ENCODE measurements at regions not wholly inside any gene's neighbourhood (a gene's known extent, or its start where the extent isn't known, plus 50 kb on each side); places are given as distances from the start of the nearest gene placed in this dataset.

DNA sequence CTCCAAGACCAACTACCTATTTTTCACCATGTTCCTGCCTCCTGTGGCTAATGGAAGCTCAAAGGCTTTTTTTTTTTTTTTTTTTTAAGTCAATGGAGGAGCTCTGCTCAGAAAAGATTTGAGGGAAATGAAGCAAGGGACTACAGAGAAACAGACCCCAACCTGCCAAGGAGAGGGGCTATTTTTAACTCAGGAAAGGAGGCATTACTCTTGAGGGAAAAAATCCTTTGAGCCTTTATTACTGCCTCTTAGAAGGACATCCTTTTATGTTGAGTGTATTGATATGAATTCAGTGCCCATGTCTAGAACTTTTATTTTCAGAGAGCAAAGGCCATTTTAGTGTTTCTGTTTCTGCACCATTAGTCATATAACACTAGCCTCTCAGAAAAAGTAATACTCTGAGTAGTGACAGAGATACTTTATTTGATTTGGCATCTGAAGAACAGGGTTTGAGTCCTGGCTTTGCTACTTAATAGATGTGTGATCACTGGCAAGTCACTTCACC, 68.1 kb upstream of the PCDH8 start:
- no peak overlapping the region for H2AFZ ChIP-seq (ENCODE audit: low read depth, low read length)
- CTCF ChIA-PET (ENCODE audit: low intra/inter-chr PET ratio): no interaction called here
- no peaks in the 10 kb centered on the region for H3K4me1 ChIP-seq (replicated peaks in 1 of 2; ENCODE audit: control insufficient read depth in 2 of 2, insufficient read depth in 2 of 2, low read length in 2 of 2)
- no peak overlapping the region for H3K9ac ChIP-seq (ENCODE audit: insufficient read depth in 1 of 2, low read depth in 2 of 2, low read length in 2 of 2)
- no peaks in the 10 kb centered on the region for H3K9me1 ChIP-seq (ENCODE audit: control insufficient read depth, insufficient read depth, low read length)
- no peak for DNase-seq (ENCODE audit: extremely low read depth in 1 of 4, low spot score in 3 of 4)
- no peaks in the 10 kb centered on the region for H3K79me2 ChIP-seq (ENCODE audit: control insufficient read depth, insufficient read depth, low read length)
- H3K4me3 ChIP-seq: no peak overlapping the region
- H3K9me3 ChIP-seq (replicated peaks; ENCODE audit: control insufficient read depth, insufficient read depth, low read depth, low read length): no peaks in the 10 kb centered on the region
- POLR2A ChIA-PET: no interaction called here
- H4K20me1 ChIP-seq (replicated peaks; ENCODE audit: control insufficient read depth, insufficient read depth, low read length): no peaks in the 10 kb centered on the region
- no TSS peak for BruUV-seq (replicated peaks)
- TF ChIP-seq CHCHD3 (CRISPR knock-in tag; IDR thresholded peaks at IDR 0.05): no peak
- TF ChIP-seq PCBP1 (IDR thresholded peaks at IDR 0.05; ENCODE audit: low read depth, low read length, poor library complexity, severe bottlenecking): no peak
- TF ChIP-seq GABPB2 (CRISPR knock-in tag; conservative IDR thresholded peaks at IDR 0.05): no peak
- TF ChIP-seq, protein P1, sequence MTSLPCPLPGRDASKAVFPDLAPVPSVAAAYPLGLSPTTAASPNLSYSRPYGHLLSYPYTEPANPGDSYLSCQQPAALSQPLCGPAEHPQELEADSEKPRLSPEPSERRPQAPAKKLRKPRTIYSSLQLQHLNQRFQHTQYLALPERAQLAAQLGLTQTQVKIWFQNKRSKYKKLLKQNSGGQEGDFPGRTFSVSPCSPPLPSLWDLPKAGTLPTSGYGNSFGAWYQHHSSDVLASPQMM (CRISPR knock-in tag; IDR thresholded peaks at IDR 0.05): no peak
- TF ChIP-seq, protein P2, sequence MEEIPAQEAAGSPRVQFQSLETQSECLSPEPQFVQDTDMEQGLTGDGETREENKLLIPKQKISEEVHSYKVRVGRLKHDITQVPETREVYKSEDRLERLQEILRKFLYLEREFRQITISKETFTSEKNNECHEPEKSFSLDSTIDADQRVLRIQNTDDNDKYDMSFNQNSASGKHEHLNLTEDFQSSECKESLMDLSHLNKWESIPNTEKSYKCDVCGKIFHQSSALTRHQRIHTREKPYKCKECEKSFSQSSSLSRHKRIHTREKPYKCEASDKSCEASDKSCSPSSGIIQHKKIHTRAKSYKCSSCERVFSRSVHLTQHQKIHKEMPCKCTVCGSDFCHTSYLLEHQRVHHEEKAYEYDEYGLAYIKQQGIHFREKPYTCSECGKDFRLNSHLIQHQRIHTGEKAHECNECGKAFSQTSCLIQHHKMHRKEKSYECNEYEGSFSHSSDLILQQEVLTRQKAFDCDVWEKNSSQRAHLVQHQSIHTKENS (CRISPR knock-in tag; IDR thresholded peaks at IDR 0.05): no peak
- no peak for TF ChIP-seq NONO (IDR thresholded peaks at IDR 0.05; ENCODE audit: low read depth in 2 of 2, low read length in 1 of 2)
- no peak for TF ChIP-seq SRSF7 (optimal IDR thresholded peaks at IDR 0.05; ENCODE audit: low read depth, low read length)
- TF ChIP-seq EGR1 (conservative IDR thresholded peaks at IDR 0.05): no peak
- TF ChIP-seq, protein P3, sequence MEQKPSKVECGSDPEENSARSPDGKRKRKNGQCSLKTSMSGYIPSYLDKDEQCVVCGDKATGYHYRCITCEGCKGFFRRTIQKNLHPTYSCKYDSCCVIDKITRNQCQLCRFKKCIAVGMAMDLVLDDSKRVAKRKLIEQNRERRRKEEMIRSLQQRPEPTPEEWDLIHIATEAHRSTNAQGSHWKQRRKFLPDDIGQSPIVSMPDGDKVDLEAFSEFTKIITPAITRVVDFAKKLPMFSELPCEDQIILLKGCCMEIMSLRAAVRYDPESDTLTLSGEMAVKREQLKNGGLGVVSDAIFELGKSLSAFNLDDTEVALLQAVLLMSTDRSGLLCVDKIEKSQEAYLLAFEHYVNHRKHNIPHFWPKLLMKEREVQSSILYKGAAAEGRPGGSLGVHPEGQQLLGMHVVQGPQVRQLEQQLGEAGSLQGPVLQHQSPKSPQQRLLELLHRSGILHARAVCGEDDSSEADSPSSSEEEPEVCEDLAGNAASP (IDR thresholded peaks at IDR 0.05): no peak
- TF ChIP-seq, protein P4, sequence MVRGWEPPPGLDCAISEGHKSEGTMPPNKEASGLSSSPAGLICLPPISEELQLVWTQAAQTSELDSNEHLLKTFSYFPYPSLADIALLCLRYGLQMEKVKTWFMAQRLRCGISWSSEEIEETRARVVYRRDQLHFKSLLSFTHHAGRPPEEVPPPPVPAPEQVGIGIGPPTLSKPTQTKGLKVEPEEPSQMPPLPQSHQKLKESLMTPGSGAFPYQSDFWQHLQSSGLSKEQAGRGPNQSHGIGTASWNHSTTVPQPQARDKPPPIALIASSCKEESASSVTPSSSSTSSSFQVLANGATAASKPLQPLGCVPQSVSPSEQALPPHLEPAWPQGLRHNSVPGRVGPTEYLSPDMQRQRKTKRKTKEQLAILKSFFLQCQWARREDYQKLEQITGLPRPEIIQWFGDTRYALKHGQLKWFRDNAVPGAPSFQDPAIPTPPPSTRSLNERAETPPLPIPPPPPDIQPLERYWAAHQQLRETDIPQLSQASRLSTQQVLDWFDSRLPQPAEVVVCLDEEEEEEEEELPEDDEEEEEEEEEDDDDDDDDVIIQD (CRISPR knock-in tag; IDR thresholded peaks at IDR 0.05): no peak
- TF ChIP-seq, protein P5, sequence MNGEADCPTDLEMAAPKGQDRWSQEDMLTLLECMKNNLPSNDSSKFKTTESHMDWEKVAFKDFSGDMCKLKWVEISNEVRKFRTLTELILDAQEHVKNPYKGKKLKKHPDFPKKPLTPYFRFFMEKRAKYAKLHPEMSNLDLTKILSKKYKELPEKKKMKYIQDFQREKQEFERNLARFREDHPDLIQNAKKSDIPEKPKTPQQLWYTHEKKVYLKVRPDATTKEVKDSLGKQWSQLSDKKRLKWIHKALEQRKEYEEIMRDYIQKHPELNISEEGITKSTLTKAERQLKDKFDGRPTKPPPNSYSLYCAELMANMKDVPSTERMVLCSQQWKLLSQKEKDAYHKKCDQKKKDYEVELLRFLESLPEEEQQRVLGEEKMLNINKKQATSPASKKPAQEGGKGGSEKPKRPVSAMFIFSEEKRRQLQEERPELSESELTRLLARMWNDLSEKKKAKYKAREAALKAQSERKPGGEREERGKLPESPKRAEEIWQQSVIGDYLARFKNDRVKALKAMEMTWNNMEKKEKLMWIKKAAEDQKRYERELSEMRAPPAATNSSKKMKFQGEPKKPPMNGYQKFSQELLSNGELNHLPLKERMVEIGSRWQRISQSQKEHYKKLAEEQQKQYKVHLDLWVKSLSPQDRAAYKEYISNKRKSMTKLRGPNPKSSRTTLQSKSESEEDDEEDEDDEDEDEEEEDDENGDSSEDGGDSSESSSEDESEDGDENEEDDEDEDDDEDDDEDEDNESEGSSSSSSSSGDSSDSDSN (IDR thresholded peaks at IDR 0.05; ENCODE audit: borderline replicate concordance in 1 of 2, low read depth in 2 of 2, low read length in 2 of 2): no peak
- TF ChIP-seq ZNF445 (CRISPR knock-in tag; IDR thresholded peaks at IDR 0.05; ENCODE audit: low read depth): no peak
- no peak for TF ChIP-seq FOXP1 (CRISPR knock-in tag; IDR thresholded peaks at IDR 0.05)
- no peak for TF ChIP-seq NRF1 (conservative IDR thresholded peaks at IDR 0.05 in 1 of 2, IDR thresholded peaks at IDR 0.05 in 1 of 2)
- TF ChIP-seq MCM2 (IDR thresholded peaks at IDR 0.05; ENCODE audit: low read depth): no peak
- no peak overlapping the region for H3K4me2 ChIP-seq (ENCODE audit: insufficient read depth, low read length)
- in situ Hi-C loops (cut with MboI) (no loop called here), intact Hi-C loops (cut with micrococcal nuclease) (no loop called here)
- H3K27me3 ChIP-seq (ENCODE audit: control insufficient read depth in 2 of 2, insufficient read depth in 2 of 2, low read length in 2 of 2): no peaks in the 10 kb centered on the region
- H3K36me3 ChIP-seq (ENCODE audit: control insufficient read depth, insufficient read depth, low read length): no peaks in the 10 kb centered on the region
- FAIRE-seq: no peak
- H3K27ac ChIP-seq (ENCODE audit: extremely low read depth, low read depth, low read length): no peak overlapping the region
- no peak for ATAC-seq
